AG04450 (cell line): ENCODE measurements at regions not wholly inside any gene's neighbourhood (a gene's known extent, or its start where the extent isn't known, plus 50 kb on each side); places are given as distances from the start of the nearest gene placed in this dataset.
A peak's percentile ranks its signal among the peaks of the same experiment; 100 is the strongest.

Experiments used
- CTCF ChIA-PET: fragments of 300-600, 350-600 bp; formaldehyde crosslinking; extraction: SDS; loops from one replicate; lab custom pipeline; 2022; ENCODE audit warnings: antibody characterized with exemption, inconsistent platforms; lab: Charles Lee
- POLR2A ChIA-PET: fragments of 350-600 bp; formaldehyde crosslinking; extraction: SDS; loops from one replicate; lab custom pipeline; 2021; ENCODE audit warnings: antibody characterized with exemption, inconsistent platforms; lab: Yijun Ruan, JAX
- DNase-seq: peaks from one replicate; pipeline ENCODE4 v3.0.0-alpha.2; 2011; ENCODE audit warnings: low read depth, low spot score
- H3K27ac ChIP-seq: one replicate; pipeline ENCODE4 v1.5.1; 2012; ENCODE audit warnings: low read depth, low read length, control low read depth
- H3K27me3 ChIP-seq: one replicate; pipeline ENCODE4 v1.6.0; 2012; ENCODE audit warnings: low read length; ENCODE audit not compliant: control insufficient read depth, insufficient read depth
- H3K4me3 ChIP-seq: 2 replicates; pipeline ENCODE4 v1.5.1; 2011; ENCODE audit warnings: mild to moderate bottlenecking, low read depth, low read length, control low read depth
- H3K9me3 ChIP-seq: 2 replicates; pipeline ENCODE4 v1.5.1; 2012; ENCODE audit warnings: low read length; ENCODE audit not compliant: control insufficient read depth, insufficient read depth
- CTCF ChIP-seq: IDR thresholded peaks from 2 replicates; pipeline ENCODE4 v1.5.1; 2011; ENCODE audit warnings: low read depth, low read length, control low read depth, inconsistent platforms

GRCh38 chr3:104555728-104556127, 811.0 kb upstream of the ALCAM start:
- no peak for DNase-seq
- no peak for TF ChIP-seq CTCF
- Histone ChIP-seq H3K9me3 (no peaks in the 10 kb centered on the region), H3K27me3 (no peaks in the 10 kb centered on the region), H3K4me3 (no peak overlapping the region), H3K27ac (no peak overlapping the region)
- ChIA-PET CTCF (no interaction called here), POLR2A (no interaction called here)

GRCh38 chr3:104556372-104557078, 810.2 kb upstream of the ALCAM start:
- no peak for DNase-seq
- POLR2A ChIA-PET, result no interaction called here

GRCh38 chr3:104561324-104561723, 805.4 kb upstream of the ALCAM start:
- CTCF ChIA-PET, result no interaction called here
- no peak for DNase-seq
- no peak overlapping the region for H3K27ac ChIP-seq
- no peak for TF ChIP-seq CTCF
- no peak overlapping the region for H3K4me3 ChIP-seq
- POLR2A ChIA-PET, result no interaction called here
- no peaks in the 10 kb centered on the region for H3K27me3 ChIP-seq
- no peaks in the 10 kb centered on the region for H3K9me3 ChIP-seq

More at GRCh38 chr3:104556372-104557078, 810.2 kb upstream of the ALCAM start:
- CTCF ChIA-PET, result no interaction called here
- TF ChIP-seq CTCF, result no peak
- Histone ChIP-seq H3K27me3 (no peaks in the 10 kb centered on the region), H3K4me3 (no peak overlapping the region), H3K9me3 (no peaks in the 10 kb centered on the region), H3K27ac (no peak overlapping the region)

GRCh38 chr3:104564045-104564643, 802.6 kb upstream of the ALCAM start:
- TF ChIP-seq CTCF, result peak; percentile 74

GRCh38 chr3:104566054-104566453, 800.7 kb upstream of the ALCAM start:
- Histone ChIP-seq H3K9me3 (no peaks in the 10 kb centered on the region), H3K27ac (no peak overlapping the region), H3K4me3 (no peak overlapping the region), H3K27me3 (no peaks in the 10 kb centered on the region)
- no peak for TF ChIP-seq CTCF
- no peak for DNase-seq
- POLR2A ChIA-PET, result no interaction called here
- CTCF ChIA-PET, result no interaction called here

More at GRCh38 chr3:104564045-104564643, 802.6 kb upstream of the ALCAM start:
- peak; percentile 11 for DNase-seq
- ChIA-PET POLR2A (no interaction called here), CTCF (no interaction called here)
- no peaks in the 10 kb centered on the region for H3K27me3 ChIP-seq
- H3K27ac ChIP-seq, result no peak overlapping the region
- no peak overlapping the region for H3K4me3 ChIP-seq
- H3K9me3 ChIP-seq, result no peaks in the 10 kb centered on the region
